GM12873 (cell line): ENCODE measurements at regions not wholly inside any gene's neighbourhood (a gene's known extent, or its start where the extent isn't known, plus 50 kb on each side); places are given as distances from the start of the nearest gene placed in this dataset.

ENCODE experiments used
- TF ChIP-seq, protein P1 (sequence below): IDR thresholded peaks from 2 replicates; pipeline ENCODE4 v1.5.1; 2012; ENCODE audit warnings: low read depth, mild to moderate bottlenecking, moderate library complexity, low read length, control low read depth; ENCODE audit not compliant: insufficient read depth; ENCODE audit errors: missing control alignments

DNA sequence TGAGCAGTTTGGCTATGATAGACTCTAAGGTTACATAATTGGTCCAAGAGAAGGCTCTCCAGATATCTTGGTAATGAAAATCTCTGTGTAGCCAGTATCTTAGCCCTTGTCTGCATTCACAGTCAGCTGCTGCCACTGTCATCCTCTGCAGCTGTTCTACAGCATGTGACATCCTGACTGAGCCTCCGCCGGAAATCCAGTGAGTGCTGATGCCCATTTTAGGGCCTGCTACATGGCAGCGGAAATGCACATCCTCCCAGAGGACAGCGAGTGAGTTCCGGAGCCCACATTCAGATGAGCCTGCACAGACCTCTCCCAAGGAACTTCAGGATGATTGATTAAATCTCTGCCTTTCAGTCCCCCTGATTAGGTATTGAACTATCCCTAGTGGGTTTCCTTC is 237.1 kb downstream of the HHIPL2 start:
- TF ChIP-seq, protein P1, sequence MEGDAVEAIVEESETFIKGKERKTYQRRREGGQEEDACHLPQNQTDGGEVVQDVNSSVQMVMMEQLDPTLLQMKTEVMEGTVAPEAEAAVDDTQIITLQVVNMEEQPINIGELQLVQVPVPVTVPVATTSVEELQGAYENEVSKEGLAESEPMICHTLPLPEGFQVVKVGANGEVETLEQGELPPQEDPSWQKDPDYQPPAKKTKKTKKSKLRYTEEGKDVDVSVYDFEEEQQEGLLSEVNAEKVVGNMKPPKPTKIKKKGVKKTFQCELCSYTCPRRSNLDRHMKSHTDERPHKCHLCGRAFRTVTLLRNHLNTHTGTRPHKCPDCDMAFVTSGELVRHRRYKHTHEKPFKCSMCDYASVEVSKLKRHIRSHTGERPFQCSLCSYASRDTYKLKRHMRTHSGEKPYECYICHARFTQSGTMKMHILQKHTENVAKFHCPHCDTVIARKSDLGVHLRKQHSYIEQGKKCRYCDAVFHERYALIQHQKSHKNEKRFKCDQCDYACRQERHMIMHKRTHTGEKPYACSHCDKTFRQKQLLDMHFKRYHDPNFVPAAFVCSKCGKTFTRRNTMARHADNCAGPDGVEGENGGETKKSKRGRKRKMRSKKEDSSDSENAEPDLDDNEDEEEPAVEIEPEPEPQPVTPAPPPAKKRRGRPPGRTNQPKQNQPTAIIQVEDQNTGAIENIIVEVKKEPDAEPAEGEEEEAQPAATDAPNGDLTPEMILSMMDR, result no peak

DNA sequence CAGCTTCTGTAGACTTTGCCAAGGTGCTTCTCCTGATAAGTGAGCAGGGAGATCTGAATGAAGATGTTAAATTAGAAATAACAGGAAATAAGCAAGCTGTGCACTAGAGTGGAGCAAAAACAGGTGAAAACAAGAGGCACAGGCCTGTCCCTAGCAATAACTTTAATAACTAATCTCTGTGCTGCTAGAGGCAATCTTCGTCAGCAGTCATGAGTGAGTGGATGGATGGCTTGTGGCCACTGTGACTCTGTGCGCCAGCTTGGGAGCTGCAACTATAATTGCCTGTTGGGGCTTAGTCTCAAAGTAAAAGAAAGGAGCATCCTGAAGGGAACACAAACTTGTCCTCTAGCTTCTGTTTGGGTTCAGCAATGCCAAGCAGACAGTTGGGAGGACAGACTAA is 240.3 kb downstream of the HHIPL2 start:
- TF ChIP-seq, protein P1, result no peak

DNA sequence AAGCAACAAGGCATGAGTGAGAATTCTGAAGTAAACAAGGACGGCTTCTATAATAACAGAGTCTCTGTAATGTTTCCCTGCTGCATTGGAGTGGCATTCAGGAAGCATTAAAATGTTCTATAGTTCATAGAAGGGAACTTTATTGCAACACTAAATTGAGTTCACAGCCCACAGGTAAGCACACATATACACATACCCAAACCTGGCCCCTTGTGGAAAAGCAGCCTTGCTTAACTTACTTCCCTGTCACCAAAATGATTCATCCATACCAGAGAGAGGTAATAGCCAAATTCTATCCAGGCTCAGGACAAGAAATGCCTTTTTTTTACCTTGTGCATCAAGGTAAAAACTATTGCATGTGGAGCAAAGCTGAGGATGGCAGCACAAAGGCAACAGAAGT is 241.4 kb downstream of the HHIPL2 start:
- TF ChIP-seq, protein P1, result no peak

DNA sequence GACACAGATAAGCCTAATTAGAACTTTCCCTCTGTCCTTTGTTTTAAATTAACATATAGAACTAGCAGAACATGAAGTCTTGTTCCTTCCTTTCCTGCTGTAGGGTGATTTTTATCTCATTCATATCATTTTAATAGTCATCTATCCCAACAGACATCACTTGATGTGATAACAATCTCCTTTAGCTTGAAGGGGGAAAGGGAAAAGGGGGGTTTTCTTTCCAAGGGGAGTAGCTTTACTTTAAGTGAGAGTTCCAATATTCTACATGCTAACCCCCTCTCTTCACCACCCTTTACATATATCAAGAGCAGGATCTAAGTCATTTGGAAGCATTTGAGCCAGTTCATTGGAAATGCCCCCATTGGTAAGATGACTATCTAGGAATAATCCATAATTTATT is 241.9 kb downstream of the HHIPL2 start:
- TF ChIP-seq, protein P1, result no peak

DNA sequence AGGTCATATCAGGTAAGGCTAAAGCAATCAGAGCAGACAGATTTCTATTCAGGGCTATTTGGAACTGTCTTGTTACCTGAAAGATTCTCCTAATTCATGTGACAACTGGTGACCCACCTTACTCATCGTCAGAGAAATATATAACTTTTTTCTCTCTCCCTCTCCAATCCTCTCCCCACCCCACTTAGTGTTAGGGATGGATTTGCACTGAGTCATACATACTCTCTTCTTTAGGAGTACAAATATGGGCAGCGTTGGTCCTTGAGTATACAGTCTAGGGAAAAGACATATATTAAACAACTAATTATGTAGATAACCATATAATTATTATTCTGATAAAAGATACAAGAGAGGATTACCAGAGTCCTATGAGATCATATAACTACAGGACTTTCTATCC is 246.3 kb downstream of the HHIPL2 start:
- TF ChIP-seq, protein P1, result no peak

DNA sequence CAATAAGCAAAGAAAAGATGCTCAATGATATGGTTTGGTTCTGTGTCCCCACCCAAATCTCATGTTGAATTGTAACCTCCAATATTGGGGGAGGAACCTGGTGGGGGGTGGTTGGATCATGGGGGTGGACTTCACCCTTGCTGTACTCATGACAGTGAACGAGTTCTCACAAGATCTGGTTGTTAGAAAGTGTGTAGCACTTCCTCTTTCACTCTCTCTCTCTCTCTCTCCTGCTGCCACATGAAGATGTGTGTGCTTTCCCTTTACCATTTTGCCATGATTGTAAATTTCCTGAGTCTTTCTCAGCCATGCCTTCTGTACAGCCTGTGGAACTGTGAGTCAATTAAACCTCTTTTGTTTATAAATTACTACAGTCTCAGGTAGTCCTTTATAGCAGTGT is 248.4 kb downstream of the HHIPL2 start:
- TF ChIP-seq, protein P1, result no peak

DNA sequence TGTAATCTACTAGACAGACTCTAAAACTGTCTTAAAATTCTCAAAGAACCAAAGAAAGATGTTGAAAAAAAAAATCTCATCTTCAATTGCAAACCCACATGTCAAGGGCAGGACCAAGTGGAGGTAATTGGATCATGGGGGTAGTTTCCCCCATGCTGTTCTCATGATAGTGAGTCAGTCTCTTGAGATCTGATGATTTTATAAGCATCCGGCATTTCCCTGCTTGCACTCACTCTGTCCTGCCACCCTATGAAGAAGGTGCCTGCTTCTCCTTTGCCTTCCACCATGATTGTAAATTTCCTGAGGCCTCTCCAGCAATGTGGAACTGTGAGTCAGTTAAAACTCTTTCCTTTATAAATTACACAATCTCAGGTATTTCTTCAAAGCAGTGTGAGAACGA is 257.0 kb downstream of the HHIPL2 start:
- TF ChIP-seq, protein P1, result no peak

DNA sequence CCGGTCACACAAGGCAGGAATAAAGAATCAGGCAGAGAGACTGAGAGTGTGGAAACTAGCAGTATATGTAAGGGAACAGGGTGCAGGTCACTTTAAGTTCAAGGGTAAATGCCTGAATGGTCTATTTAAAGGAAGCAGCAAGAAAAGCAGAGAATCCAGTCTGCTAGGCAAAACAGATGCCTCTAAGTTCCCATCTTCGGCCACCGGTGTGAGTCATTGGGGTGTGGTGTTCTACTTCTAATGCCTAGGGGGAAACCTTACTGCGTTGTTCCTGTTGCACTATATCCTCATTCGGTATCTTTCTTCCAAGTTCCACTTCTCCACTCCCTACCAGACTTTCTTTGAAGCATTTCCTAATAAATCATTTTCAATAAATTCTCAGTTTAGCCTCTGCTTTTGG is 259.9 kb downstream of the HHIPL2 start:
- TF ChIP-seq, protein P1, result no peak
